ENCODE measurements at regions not wholly inside any gene's neighbourhood (a gene's known extent, or its start where the extent isn't known, plus 50 kb on each side); places are given as distances from the start of the nearest gene placed in this dataset.

DNA sequence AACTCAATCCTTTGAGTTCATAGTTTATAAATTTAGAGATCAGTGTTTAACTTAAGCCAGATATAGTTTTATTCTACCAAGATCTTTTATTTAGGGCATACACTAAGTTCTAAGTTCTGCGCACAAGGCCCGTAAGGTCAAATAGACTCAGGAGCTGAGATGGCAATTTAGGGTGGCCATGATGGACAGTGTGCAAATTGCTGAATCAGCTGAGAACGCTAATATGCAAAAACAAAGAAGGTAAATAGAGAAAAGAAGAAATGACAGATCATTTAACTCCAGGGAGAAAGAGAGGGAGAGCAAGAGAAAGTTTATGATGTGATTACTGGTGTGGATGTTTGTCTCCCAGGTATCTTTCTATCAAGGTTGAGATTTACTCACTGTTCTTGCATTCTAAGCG is 678.5 kb downstream of the OTOL1 start:
- peaks cover 5% of the 10 kb centered on the region for H3K36me3 Mint-ChIP-seq (ENCODE audit: low read depth)
- no peak overlapping the region for H3K4me3 Mint-ChIP-seq
- no peak for DNase-seq (ENCODE audit: low read depth, low spot score)
- H3K27me3 Mint-ChIP-seq (ENCODE audit: low read depth) = no peaks in the 10 kb centered on the region
- TF ChIP-seq, protein P1, sequence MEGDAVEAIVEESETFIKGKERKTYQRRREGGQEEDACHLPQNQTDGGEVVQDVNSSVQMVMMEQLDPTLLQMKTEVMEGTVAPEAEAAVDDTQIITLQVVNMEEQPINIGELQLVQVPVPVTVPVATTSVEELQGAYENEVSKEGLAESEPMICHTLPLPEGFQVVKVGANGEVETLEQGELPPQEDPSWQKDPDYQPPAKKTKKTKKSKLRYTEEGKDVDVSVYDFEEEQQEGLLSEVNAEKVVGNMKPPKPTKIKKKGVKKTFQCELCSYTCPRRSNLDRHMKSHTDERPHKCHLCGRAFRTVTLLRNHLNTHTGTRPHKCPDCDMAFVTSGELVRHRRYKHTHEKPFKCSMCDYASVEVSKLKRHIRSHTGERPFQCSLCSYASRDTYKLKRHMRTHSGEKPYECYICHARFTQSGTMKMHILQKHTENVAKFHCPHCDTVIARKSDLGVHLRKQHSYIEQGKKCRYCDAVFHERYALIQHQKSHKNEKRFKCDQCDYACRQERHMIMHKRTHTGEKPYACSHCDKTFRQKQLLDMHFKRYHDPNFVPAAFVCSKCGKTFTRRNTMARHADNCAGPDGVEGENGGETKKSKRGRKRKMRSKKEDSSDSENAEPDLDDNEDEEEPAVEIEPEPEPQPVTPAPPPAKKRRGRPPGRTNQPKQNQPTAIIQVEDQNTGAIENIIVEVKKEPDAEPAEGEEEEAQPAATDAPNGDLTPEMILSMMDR (conservative IDR thresholded peaks at IDR 0.05) = no peak
- H3K27ac Mint-ChIP-seq (ENCODE audit: unreplicated experiment) = no peak overlapping the region
- H3K9me3 Mint-ChIP-seq = peaks cover 7% of the 10 kb centered on the region
- H3K4me1 Mint-ChIP-seq = no peaks in the 10 kb centered on the region

DNA sequence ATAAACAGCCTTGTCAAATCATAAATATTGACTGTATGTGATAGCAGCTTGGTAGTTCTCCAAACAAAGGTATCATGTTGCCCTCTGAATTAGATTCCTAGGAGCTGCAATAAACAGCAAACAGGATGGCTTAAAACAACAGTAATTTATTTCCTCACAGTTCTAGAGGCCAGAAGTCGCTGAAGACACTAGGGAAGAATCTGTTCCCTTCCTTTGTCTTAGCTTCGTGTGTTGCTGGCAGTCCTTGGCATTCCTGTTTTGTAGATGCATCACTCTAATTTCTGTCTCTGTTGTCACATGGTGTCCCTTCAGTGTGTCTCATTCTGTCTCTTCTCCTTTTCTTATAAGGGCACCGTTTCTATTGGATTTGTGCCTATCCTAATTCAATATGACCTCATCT is 679.3 kb downstream of the OTOL1 start:
- Mint-ChIP-seq H3K36me3 (ENCODE audit: low read depth) (peaks cover 5% of the 10 kb centered on the region), H3K9me3 (peaks cover 7% of the 10 kb centered on the region)

DNA sequence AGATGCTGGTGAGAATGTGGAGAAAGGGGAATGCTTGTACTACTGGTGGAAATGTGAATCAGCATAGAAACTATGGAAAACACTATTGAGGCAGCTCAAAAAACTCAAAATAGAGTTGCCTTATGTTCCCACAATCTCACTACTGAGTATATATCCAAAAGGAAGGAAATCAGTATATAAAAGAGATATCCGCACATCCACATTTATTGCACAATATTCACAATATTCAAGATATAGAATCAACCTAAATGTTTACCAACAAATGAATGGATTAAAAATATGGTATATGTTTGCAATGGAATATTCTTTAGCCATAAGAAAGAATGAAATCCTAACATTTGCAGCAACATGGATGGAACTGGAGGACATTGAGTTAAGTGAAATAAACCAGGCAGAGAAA is 686.8 kb downstream of the OTOL1 start:
- Mint-ChIP-seq H3K27me3 (ENCODE audit: low read depth) (no peaks in the 10 kb centered on the region), H3K4me1 (no peaks in the 10 kb centered on the region), H3K27ac (ENCODE audit: unreplicated experiment) (no peak overlapping the region), H3K36me3 (ENCODE audit: low read depth) (no peaks in the 10 kb centered on the region), H3K4me3 (no peak overlapping the region), H3K9me3 (peaks cover 6% of the 10 kb centered on the region)
- TF ChIP-seq, protein P1 (conservative IDR thresholded peaks at IDR 0.05) = no peak
- no peak for DNase-seq (ENCODE audit: low read depth, low spot score)

More for the DNA sequence above, 679.3 kb downstream of the OTOL1 start:
- H3K27ac Mint-ChIP-seq (ENCODE audit: unreplicated experiment) = no peak overlapping the region
- H3K4me1 Mint-ChIP-seq = no peaks in the 10 kb centered on the region
- TF ChIP-seq, protein P1 (conservative IDR thresholded peaks at IDR 0.05) = no peak
- H3K27me3 Mint-ChIP-seq (ENCODE audit: low read depth) = no peaks in the 10 kb centered on the region
- DNase-seq (ENCODE audit: low read depth, low spot score) = no peak
- H3K4me3 Mint-ChIP-seq = no peak overlapping the region

DNA sequence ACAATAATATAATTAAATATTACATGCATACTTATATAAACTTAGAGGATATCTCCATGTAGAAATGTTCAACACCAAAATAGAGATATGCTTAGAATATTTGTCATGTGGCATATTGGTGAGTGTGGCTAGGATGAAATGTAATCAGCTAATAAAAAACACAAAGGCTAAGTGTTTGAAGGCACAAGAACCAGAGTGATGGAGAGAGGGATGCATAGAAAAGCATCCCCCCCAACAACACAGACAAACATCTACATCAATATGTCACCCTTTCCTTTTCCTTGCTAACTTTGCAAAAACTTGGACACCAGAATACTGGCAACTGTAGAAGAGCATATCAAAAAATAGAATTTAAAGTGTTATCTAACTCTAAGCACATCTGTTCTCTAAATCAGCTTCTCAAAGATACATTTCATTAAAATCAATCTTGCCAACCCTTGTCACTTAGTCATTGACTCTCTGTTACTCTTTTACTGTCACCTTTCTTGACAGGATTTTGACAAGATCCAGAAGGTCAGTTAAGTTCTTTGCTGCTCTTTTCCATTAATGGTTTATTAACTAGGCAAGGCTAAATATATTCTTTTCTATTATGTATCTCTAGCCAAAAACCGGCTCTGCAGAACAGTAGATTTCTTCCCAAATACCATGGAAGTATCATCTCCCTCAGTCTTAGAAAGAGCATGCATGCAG is 695.9 kb downstream of the OTOL1 start:
- TF ChIP-seq, protein P1 (conservative IDR thresholded peaks at IDR 0.05) = no peak
- Mint-ChIP-seq H3K27me3 (ENCODE audit: low read depth) (no peaks in the 10 kb centered on the region), H3K27ac (ENCODE audit: unreplicated experiment) (no peak overlapping the region), H3K4me1 (no peaks in the 10 kb centered on the region), H3K9me3 (peaks cover 4% of the 10 kb centered on the region), H3K4me3 (no peak overlapping the region), H3K36me3 (ENCODE audit: low read depth) (peaks cover 3% of the 10 kb centered on the region)
- no peak for DNase-seq (ENCODE audit: low read depth, low spot score)

DNA sequence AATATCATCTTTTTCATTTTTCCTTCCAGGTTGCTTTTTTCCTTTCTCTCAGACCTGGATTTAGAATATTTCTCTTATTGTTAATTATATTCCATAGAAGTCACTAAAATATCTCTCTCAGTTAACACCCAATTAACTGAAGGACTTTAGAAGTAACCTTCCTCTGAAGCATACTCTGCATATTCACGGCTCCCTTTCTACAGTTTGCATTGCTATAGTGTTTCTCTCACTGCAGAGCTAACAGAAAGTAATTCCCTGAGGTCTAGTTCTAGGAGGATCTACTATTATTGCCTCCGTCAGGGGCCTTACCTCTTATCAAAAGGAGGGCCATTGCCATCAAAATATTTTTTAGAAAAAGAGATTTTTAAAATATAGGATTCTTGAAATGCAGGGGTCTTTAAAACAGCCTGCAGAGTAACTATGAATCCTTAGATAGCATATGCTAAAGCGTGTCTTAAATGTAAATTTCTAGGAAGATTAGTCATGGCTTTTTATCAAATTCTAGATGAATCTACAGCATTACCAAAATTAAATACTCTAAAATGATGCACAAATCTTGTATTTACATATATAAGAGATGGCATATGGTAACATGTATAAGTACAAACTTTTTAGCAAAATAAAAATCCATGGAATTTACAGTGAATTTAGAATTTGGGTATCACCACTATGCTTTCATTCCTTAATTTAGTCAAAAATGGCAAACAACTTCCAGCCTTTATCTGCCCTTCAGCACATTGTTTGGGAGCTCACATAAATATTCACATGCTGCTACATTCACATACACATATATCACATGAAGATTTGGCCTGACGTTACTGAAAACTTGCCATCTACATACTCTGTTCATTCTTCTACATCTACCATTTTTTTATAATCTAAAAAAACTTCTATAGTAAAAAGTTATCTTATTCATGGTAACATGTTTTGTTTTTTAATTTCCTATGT is 696.8 kb downstream of the OTOL1 start:
- DNase-seq (ENCODE audit: low read depth, low spot score) = no peak
- Mint-ChIP-seq H3K4me1 (no peaks in the 10 kb centered on the region), H3K9me3 (peaks cover 4% of the 10 kb centered on the region), H3K27ac (ENCODE audit: unreplicated experiment) (no peak overlapping the region), H3K27me3 (ENCODE audit: low read depth) (no peaks in the 10 kb centered on the region), H3K36me3 (ENCODE audit: low read depth) (peaks cover 3% of the 10 kb centered on the region), H3K4me3 (no peak overlapping the region)
- TF ChIP-seq, protein P1 (conservative IDR thresholded peaks at IDR 0.05) = no peak

Data from neural crest cell (in vitro differentiated cells).